GM23338 (cell line): ENCODE measurements at regions not wholly inside any gene's neighbourhood (a gene's known extent, or its start where the extent isn't known, plus 50 kb on each side); places are given as distances from the start of the nearest gene placed in this dataset.

Experiments used
- EZH2 ChIP-seq: fragments of 200-600 bp; sonication (generic); IDR thresholded peaks from one replicate; pipeline ENCODE4 v1.8.0; 2017; ENCODE audit warnings: antibody characterized with exemption, mild to moderate bottlenecking, low read depth; ENCODE audit not compliant: unreplicated experiment
- TF ChIP-seq, protein P1 (sequence below), 2 experiments: fragments of 200-600 bp in 1 of 2; sonication (generic) in 1 of 2; conservative IDR thresholded peaks; 2 replicates each; pipeline versions ENCODE4 v1.5.1 to v1.6.1; 2016 to 2017; ENCODE audit warnings: antibody characterized with exemption in 2 of 2, low read depth in 2 of 2, mild to moderate bottlenecking in 2 of 2, moderate library complexity in 1 of 2

DNA sequence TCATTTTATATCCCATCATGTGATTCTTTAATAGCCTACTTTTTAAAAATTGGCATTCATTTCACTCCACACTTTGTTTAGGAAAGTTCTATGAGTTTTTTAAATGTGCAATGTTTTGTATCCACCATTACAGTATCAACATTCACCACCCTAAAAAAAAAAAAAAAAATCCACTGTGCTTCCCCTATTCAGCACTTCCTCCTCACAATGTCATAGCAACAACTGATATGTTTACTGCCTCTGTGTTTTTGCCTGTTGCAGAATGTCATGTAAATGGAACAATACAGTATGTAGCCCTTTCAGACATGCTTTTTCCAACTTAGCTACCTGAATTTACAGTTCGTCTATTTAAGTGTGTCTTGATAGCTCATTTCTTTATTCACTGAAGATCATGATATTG lies 754.2 kb downstream of the FAM181B start:
- TF ChIP-seq, protein P1, sequence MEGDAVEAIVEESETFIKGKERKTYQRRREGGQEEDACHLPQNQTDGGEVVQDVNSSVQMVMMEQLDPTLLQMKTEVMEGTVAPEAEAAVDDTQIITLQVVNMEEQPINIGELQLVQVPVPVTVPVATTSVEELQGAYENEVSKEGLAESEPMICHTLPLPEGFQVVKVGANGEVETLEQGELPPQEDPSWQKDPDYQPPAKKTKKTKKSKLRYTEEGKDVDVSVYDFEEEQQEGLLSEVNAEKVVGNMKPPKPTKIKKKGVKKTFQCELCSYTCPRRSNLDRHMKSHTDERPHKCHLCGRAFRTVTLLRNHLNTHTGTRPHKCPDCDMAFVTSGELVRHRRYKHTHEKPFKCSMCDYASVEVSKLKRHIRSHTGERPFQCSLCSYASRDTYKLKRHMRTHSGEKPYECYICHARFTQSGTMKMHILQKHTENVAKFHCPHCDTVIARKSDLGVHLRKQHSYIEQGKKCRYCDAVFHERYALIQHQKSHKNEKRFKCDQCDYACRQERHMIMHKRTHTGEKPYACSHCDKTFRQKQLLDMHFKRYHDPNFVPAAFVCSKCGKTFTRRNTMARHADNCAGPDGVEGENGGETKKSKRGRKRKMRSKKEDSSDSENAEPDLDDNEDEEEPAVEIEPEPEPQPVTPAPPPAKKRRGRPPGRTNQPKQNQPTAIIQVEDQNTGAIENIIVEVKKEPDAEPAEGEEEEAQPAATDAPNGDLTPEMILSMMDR (conservative IDR thresholded peaks at IDR 0.05; ENCODE audit: low read depth in 2 of 2) = no peak
- TF ChIP-seq EZH2 = no peak
